T-helper 2 cell (primary cell): ENCODE measurements at regions not wholly inside any gene's neighbourhood (a gene's known extent, or its start where the extent isn't known, plus 50 kb on each side); places are given as distances from the start of the nearest gene placed in this dataset.
A peak's percentile ranks its signal among the peaks of the same experiment; 100 is the strongest.

Source experiments
- DNase-seq, 5 experiments: peaks; one replicate each; pipeline versions ENCODE4 v3.0.0 to v3.0.0-alpha.2; 2012 to 2022

- DNase-seq, result no peak
These were observed 581.5 kb downstream of the FGF9 start for GRCh38 chr13:22252281-22252830.

GRCh38 chr13:22253107-22253506 lies 582.2 kb downstream of the FGF9 start:
- no peak for DNase-seq

- DNase-seq, result no peak
These were observed 585.3 kb downstream of the FGF9 start for GRCh38 chr13:22256111-22256639.

GRCh38 chr13:22262001-22262885 lies 591.4 kb downstream of the FGF9 start:
- no peak for DNase-seq

- no peak for DNase-seq
These were observed 592.3 kb downstream of the FGF9 start for GRCh38 chr13:22263185-22263584.

- no peak for DNase-seq
These were observed 594.7 kb downstream of the FGF9 start for GRCh38 chr13:22265563-22265962.

GRCh38 chr13:22270881-22271280 lies 600.0 kb downstream of the FGF9 start:
- DNase-seq, result no peak

- no peak for DNase-seq
These were observed 601.0 kb downstream of the FGF9 start for GRCh38 chr13:22271903-22272302.

GRCh38 chr13:22275393-22275792 lies 604.5 kb downstream of the FGF9 start:
- no peak for DNase-seq

GRCh38 chr13:22276616-22277015 lies 605.7 kb downstream of the FGF9 start:
- DNase-seq, result no peak

- peak in 4 of 5 experiments; percentile 25 to 62 (median 38) for DNase-seq
These were observed 607.6 kb downstream of the FGF9 start for GRCh38 chr13:22278336-22278929.

GRCh38 chr13:22285867-22286266 lies 615.0 kb downstream of the FGF9 start:
- no peak for DNase-seq

GRCh38 chr13:22286338-22286737 lies 615.5 kb downstream of the FGF9 start:
- DNase-seq, result no peak

GRCh38 chr13:22287343-22287920 lies 616.6 kb downstream of the FGF9 start:
- DNase-seq, result no peak

GRCh38 chr13:22288496-22288895 lies 617.6 kb downstream of the FGF9 start:
- DNase-seq, result no peak

GRCh38 chr13:22289711-22290110 lies 618.8 kb downstream of the FGF9 start:
- no peak for DNase-seq

GRCh38 chr13:22298530-22298929 lies 627.7 kb downstream of the FGF9 start:
- DNase-seq, result no peak

- no peak for DNase-seq
These were observed 641.0 kb downstream of the FGF9 start for GRCh38 chr13:22311734-22312404.

GRCh38 chr13:22312405-22312803 lies 641.5 kb downstream of the FGF9 start:
- DNase-seq, result no peak

- no peak for DNase-seq
These were observed 645.7 kb downstream of the FGF9 start for GRCh38 chr13:22316494-22317025.

GRCh38 chr13:22320991-22321390 lies 650.1 kb downstream of the FGF9 start:
- no peak for DNase-seq

GRCh38 chr13:22325761-22326160 lies 654.9 kb downstream of the FGF9 start:
- DNase-seq, result no peak
